SHP77 (cell line): ENCODE measurements at regions not wholly inside any gene's neighbourhood (a gene's known extent, or its start where the extent isn't known, plus 50 kb on each side); places are given as distances from the start of the nearest gene placed in this dataset.
"Not testable (repeated sequence)": the region's sequence is repeated elsewhere in the genome, so short reads cannot be mapped to it uniquely, and the experiment has no call there.

Experiments used
- DNase-seq, 2 experiments: peaks; one replicate each; lab custom pipeline; 2025; lab: John Stamatoyannopoulos, UW

GRCh38 chr14:42508209-42508946 lies 901.7 kb downstream of the LRFN5 start:
- no peak for DNase-seq

GRCh38 chr14:42504433-42504832 lies 897.8 kb downstream of the LRFN5 start:
- no peak for DNase-seq

- no peak for DNase-seq
Measured at GRCh38 chr14:42499137-42499536, 892.5 kb downstream of the LRFN5 start.

- DNase-seq, result no peak
Measured at GRCh38 chr14:42490536-42490935, 883.9 kb downstream of the LRFN5 start.

GRCh38 chr14:42488965-42489364 lies 882.3 kb downstream of the LRFN5 start:
- no peak for DNase-seq

- not testable (repeated sequence) for DNase-seq
Measured at GRCh38 chr14:42482345-42482971, 875.8 kb downstream of the LRFN5 start.

- DNase-seq, result not testable (repeated sequence)
Measured at GRCh38 chr14:42481714-42482113, 875.0 kb downstream of the LRFN5 start.

GRCh38 chr14:42480255-42480654 lies 873.6 kb downstream of the LRFN5 start:
- no peak for DNase-seq

GRCh38 chr14:42475289-42475688 lies 868.6 kb downstream of the LRFN5 start:
- no peak for DNase-seq

GRCh38 chr14:42470427-42470719 lies 863.7 kb downstream of the LRFN5 start:
- no peak for DNase-seq

GRCh38 chr14:42469637-42470426 lies 863.2 kb downstream of the LRFN5 start:
- DNase-seq, result no peak

- DNase-seq, result no peak
Measured at GRCh38 chr14:42460673-42461072, 854.0 kb downstream of the LRFN5 start.

- no peak for DNase-seq
Measured at GRCh38 chr14:42459171-42459685, 852.6 kb downstream of the LRFN5 start.

GRCh38 chr14:42441615-42442014 lies 834.9 kb downstream of the LRFN5 start:
- DNase-seq, result no peak

- no peak for DNase-seq
Measured at GRCh38 chr14:42437809-42438208, 831.1 kb downstream of the LRFN5 start.

- DNase-seq, result no peak
Measured at GRCh38 chr14:42429401-42429800, 822.7 kb downstream of the LRFN5 start.

- no peak for DNase-seq
Measured at GRCh38 chr14:42428996-42429395, 822.3 kb downstream of the LRFN5 start.

- DNase-seq, result no peak
Measured at GRCh38 chr14:42424501-42424900, 817.8 kb downstream of the LRFN5 start.

- no peak for DNase-seq
Measured at GRCh38 chr14:42421377-42422078, 814.9 kb downstream of the LRFN5 start.

- DNase-seq, result no peak
Measured at GRCh38 chr14:42420071-42420470, 813.4 kb downstream of the LRFN5 start.

GRCh38 chr14:42407153-42407552 lies 800.5 kb downstream of the LRFN5 start:
- no peak for DNase-seq

- DNase-seq, result no peak
Measured at GRCh38 chr14:42391146-42391834, 784.6 kb downstream of the LRFN5 start.
